Nephron (organoid): ENCODE measurements at regions not wholly inside any gene's neighbourhood (a gene's known extent, or its start where the extent isn't known, plus 50 kb on each side); places are given as distances from the start of the nearest gene placed in this dataset.

Experiments used
- H3K27ac Mint-ChIP-seq, 3 experiments: 2 replicates each; pipeline ENCODE4 v1.8.0; 2020; ENCODE audit warnings: mixed read lengths in 3 of 3, mild to moderate bottlenecking in 2 of 3, moderate library complexity in 1 of 3
- H3K27me3 Mint-ChIP-seq: 2 replicates; pipeline ENCODE4 v1.8.0; 2021; ENCODE audit warnings: low read depth, mild to moderate bottlenecking, moderate library complexity, mixed read lengths
- H3K36me3 Mint-ChIP-seq: 2 replicates; pipeline ENCODE4 v1.8.0; 2020; ENCODE audit warnings: low read depth, mixed read lengths
- H3K4me1 Mint-ChIP-seq: 2 replicates; pipeline ENCODE4 v1.8.0; 2020; ENCODE audit warnings: mixed read lengths
- H3K4me3 Mint-ChIP-seq, 3 experiments: 2 replicates each; pipeline ENCODE4 v1.8.0; 2020; ENCODE audit warnings: mild to moderate bottlenecking in 3 of 3, mixed read lengths in 3 of 3, moderate library complexity in 2 of 3
- H3K9me3 Mint-ChIP-seq: 2 replicates; pipeline ENCODE4 v1.8.0; 2020; ENCODE audit warnings: mixed read lengths
- TF ChIP-seq, protein P1 (sequence below), 3 experiments: fragments of 200-600 bp; sonication (generic); IDR thresholded peaks; one replicate each; pipeline ENCODE4 v1.5.0; 2021; ENCODE audit warnings: antibody characterized with exemption in 3 of 3; ENCODE audit not compliant: unreplicated experiment in 3 of 3

DNA sequence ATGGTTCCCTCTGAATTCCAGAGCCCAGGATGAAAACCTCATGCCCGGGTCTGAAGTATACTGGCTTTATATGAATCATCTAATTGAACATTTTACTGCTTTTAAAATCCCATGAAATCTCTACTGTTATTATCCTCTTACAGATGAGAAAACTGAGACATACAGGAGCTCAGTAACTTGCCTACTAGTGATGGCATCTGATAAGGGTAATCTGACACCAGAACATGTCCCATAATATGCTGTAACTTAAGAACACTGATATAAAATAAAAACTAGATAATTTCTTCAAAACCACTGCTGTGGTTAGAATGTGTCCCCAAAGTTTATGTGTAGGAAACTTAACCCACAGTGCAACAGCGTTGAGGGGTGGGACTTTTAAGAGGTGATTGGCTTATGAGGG is 219.6 kb upstream of the TMTC1 start:
- Mint-ChIP-seq H3K9me3 (no peaks in the 10 kb centered on the region), H3K27ac (no peak overlapping the region), H3K36me3 (no peaks in the 10 kb centered on the region), H3K27me3 (peaks cover 4% of the 10 kb centered on the region), H3K4me1 (peaks cover 12% of the 10 kb centered on the region), H3K4me3 (no peak overlapping the region)
- TF ChIP-seq, protein P1, sequence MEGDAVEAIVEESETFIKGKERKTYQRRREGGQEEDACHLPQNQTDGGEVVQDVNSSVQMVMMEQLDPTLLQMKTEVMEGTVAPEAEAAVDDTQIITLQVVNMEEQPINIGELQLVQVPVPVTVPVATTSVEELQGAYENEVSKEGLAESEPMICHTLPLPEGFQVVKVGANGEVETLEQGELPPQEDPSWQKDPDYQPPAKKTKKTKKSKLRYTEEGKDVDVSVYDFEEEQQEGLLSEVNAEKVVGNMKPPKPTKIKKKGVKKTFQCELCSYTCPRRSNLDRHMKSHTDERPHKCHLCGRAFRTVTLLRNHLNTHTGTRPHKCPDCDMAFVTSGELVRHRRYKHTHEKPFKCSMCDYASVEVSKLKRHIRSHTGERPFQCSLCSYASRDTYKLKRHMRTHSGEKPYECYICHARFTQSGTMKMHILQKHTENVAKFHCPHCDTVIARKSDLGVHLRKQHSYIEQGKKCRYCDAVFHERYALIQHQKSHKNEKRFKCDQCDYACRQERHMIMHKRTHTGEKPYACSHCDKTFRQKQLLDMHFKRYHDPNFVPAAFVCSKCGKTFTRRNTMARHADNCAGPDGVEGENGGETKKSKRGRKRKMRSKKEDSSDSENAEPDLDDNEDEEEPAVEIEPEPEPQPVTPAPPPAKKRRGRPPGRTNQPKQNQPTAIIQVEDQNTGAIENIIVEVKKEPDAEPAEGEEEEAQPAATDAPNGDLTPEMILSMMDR (IDR thresholded peaks at IDR 0.05; ENCODE audit: unreplicated experiment in 3 of 3): no peak

DNA sequence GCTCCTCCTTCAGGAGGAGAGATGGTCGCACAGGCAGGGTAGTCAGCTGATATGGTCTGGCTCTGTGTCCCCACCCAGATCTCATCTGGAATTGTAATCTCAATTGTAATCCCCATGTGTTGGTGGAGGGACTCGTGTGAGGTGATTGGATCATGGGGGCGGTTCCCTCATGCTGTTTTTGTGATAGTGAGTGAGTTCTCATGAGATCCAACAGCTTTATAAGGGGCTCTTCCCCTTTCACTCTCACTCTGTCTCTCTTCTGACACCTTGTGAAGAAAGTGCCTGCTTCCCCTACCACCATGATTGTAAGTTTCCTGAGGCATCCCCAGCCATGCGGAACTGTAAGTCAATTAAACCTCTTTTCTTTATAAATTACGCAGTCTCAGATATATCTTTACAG is 218.9 kb upstream of the TMTC1 start:
- Mint-ChIP-seq H3K27me3 (peaks cover 4% of the 10 kb centered on the region), H3K27ac (no peak overlapping the region), H3K4me3 (no peak overlapping the region)

DNA sequence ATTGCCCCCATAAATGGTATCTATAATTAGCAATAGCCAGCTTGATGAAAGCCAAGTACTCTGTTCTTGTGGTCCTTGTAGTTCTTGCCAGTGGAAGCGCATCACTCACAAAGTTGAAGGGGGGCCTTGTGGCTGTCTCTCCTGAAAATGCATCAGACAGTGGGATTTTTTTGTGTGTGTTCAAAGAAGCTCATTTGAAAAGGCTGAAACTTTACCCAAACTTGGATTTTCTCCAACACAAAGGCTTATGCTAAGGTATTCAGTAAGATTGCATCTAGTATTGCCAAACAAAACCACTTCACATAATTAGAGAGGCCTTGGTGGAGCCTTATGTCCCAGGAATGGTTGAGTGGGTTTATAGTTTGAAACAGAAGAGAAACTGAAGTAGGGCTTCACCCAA is 216.7 kb upstream of the TMTC1 start:
- peaks cover 7% of the 10 kb centered on the region for H3K4me1 Mint-ChIP-seq
- H3K27me3 Mint-ChIP-seq: peaks cover 4% of the 10 kb centered on the region
- H3K4me3 Mint-ChIP-seq: no peak overlapping the region
- H3K9me3 Mint-ChIP-seq: no peaks in the 10 kb centered on the region
- no peak overlapping the region for H3K27ac Mint-ChIP-seq
- TF ChIP-seq, protein P1 (IDR thresholded peaks at IDR 0.05; ENCODE audit: unreplicated experiment in 3 of 3): no peak
- no peaks in the 10 kb centered on the region for H3K36me3 Mint-ChIP-seq

More for the DNA sequence above, 218.9 kb upstream of the TMTC1 start:
- TF ChIP-seq, protein P1 (IDR thresholded peaks at IDR 0.05; ENCODE audit: unreplicated experiment in 3 of 3): no peak
- no peaks in the 10 kb centered on the region for H3K9me3 Mint-ChIP-seq
- peaks cover 12% of the 10 kb centered on the region for H3K4me1 Mint-ChIP-seq
- H3K36me3 Mint-ChIP-seq: no peaks in the 10 kb centered on the region

DNA sequence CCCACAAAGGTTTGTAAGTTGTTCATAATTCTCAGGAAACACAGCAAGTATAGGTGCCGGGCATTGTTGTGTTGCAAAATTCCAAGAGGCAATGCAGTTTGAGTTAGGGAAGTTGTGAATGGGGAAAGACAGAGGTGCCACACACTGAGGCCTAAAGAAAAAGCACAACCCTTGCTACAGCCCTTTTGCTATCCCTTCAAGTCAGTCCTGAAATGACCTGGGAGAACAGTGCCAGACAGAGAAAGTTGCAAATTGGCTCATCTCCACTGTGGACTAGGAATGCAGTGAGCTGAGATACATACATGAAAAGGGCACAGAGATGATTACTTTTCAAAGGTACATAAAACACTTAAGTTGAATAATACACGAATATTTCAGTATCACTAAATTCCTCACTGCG is 213.3 kb upstream of the TMTC1 start:
- no peak overlapping the region for H3K27ac Mint-ChIP-seq
- peaks cover 4% of the 10 kb centered on the region for H3K27me3 Mint-ChIP-seq
- H3K4me1 Mint-ChIP-seq: peaks cover 5% of the 10 kb centered on the region
- no peaks in the 10 kb centered on the region for H3K36me3 Mint-ChIP-seq
- H3K4me3 Mint-ChIP-seq: no peak overlapping the region
- no peaks in the 10 kb centered on the region for H3K9me3 Mint-ChIP-seq
- TF ChIP-seq, protein P1 (IDR thresholded peaks at IDR 0.05; ENCODE audit: unreplicated experiment in 3 of 3): no peak

DNA sequence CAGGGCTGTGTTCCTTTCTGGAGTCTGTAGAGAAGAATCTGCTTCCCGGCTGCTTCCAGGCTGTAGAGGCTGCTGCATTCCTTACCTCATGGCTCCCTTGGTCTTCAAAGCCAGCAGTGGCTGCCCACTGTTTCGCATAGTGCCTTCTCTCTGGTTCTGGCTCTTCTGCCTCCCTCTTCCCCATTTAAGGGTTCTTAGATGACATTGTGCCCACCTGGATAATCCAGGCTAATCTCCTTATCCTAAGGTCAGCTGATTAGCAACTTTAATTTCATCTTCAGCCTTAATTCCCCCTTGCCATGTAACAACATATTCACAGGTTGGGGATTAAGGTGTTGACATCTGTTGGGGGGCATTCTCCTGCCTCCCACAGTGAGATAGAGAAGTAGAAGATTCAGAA is 208.6 kb upstream of the TMTC1 start:
- Mint-ChIP-seq H3K27me3 (no peaks in the 10 kb centered on the region), H3K27ac (no peak overlapping the region), H3K36me3 (no peaks in the 10 kb centered on the region), H3K4me1 (no peaks in the 10 kb centered on the region), H3K4me3 (no peak overlapping the region), H3K9me3 (no peaks in the 10 kb centered on the region)
- TF ChIP-seq, protein P1 (IDR thresholded peaks at IDR 0.05; ENCODE audit: unreplicated experiment in 3 of 3): no peak

DNA sequence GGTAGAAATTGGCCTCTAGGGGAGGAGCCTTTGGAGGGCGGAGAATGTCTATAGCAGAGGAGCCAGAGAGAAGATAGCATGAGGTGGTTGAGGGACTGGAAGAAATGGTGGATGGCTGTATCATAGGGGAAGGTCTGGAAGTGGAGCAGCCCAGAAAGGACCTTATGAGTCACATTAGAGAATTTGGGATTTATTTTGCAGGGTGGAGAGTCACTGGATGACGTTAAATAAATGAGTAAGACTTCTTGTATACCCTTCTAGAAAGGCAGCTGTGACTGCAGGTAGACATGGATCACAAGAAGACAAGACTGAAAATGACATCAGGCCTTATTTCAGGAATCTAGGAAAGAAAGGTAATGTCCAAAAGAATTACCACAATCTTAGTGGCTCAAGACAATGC is 208.2 kb upstream of the TMTC1 start:
- no peaks in the 10 kb centered on the region for H3K36me3 Mint-ChIP-seq
- no peaks in the 10 kb centered on the region for H3K4me1 Mint-ChIP-seq
- H3K4me3 Mint-ChIP-seq: no peak overlapping the region
- no peaks in the 10 kb centered on the region for H3K27me3 Mint-ChIP-seq
- no peak overlapping the region for H3K27ac Mint-ChIP-seq
- H3K9me3 Mint-ChIP-seq: no peaks in the 10 kb centered on the region
- TF ChIP-seq, protein P1 (IDR thresholded peaks at IDR 0.05; ENCODE audit: unreplicated experiment in 3 of 3): no peak
